PC-3 (cell line): ENCODE measurements at regions not wholly inside any gene's neighbourhood (a gene's known extent, or its start where the extent isn't known, plus 50 kb on each side); places are given as distances from the start of the nearest gene placed in this dataset.
A peak's percentile ranks its signal among the peaks of the same experiment; 100 is the strongest.

Experiments used
- ATAC-seq: fragments of 200-7000 bp; cut with Tn5 transposase; 2 replicates; pipeline ENCODE4 v1.9.1; 2020; ENCODE audit warnings: mild to moderate bottlenecking, moderate library complexity
- BruUV-seq: library from RNA; stranded (reverse); fragments of 400-500 nt; replicated peaks from 2 replicates; lab custom pipeline; 2021; lab: Mats Ljungman, UMichigan
- CTCF ChIA-PET: fragments of 300-600 bp; sonication (Branson Sonifier 250); formaldehyde crosslinking; loops from one replicate; lab custom pipeline; 2022; ENCODE audit warnings: antibody characterized with exemption; lab: Charles Lee
- POLR2A ChIA-PET: fragments of 300-600 bp; sonication (Branson Sonifier 250); formaldehyde crosslinking; loops from one replicate; lab custom pipeline; 2022; ENCODE audit warnings: antibody characterized with exemption; ENCODE audit not compliant: unreplicated experiment; lab: Charles Lee
- DNase-seq: peaks from one replicate; pipeline ENCODE4 v3.0.0-alpha.2; 2015
- H2AFZ ChIP-seq: fragments of 300-600 bp; sonication (generic); 2 replicates; pipeline ENCODE4 v1.6.0; 2016; ENCODE audit warnings: antibody characterized with exemption, low read length
- H3F3A ChIP-seq: fragments of 300-600 bp; sonication (generic); one replicate; pipeline ENCODE4 v1.6.0; 2017; ENCODE audit warnings: antibody characterized with exemption, low read length, control low read depth, mild to moderate bottlenecking; ENCODE audit not compliant: unreplicated experiment
- H3K27ac ChIP-seq: fragments of 300-600 bp; sonication (generic); 2 replicates; pipeline ENCODE4 v1.5.1; 2016; ENCODE audit warnings: mild to moderate bottlenecking, low read length
- H3K27me3 ChIP-seq: fragments of 300-600 bp; sonication (generic); 2 replicates; pipeline ENCODE4 v1.6.1; 2016; ENCODE audit warnings: low read length, mixed read lengths
- H3K36me3 ChIP-seq: fragments of 300-600 bp; sonication (generic); 2 replicates; pipeline ENCODE4 v1.6.1; 2016; ENCODE audit warnings: low read depth, mixed run types, low read length, mixed read lengths
- H3K4me1 ChIP-seq: fragments of 300-600 bp; sonication (generic); 2 replicates; pipeline ENCODE4 v1.5.1; 2016; ENCODE audit warnings: low read length; ENCODE audit not compliant: insufficient read depth
- H3K4me2 ChIP-seq: fragments of 300-600 bp; sonication (generic); 2 replicates; pipeline ENCODE4 v1.6.0; 2016; ENCODE audit warnings: low read length
- H3K4me3 ChIP-seq: fragments of 300-600 bp; sonication (generic); 2 replicates; pipeline ENCODE4 v1.5.1; 2016; ENCODE audit warnings: mild to moderate bottlenecking, low read length, mixed read lengths
- H3K79me2 ChIP-seq: fragments of 300-600 bp; sonication (generic); 2 replicates; pipeline ENCODE4 v1.6.1; 2017; ENCODE audit warnings: low read length, mixed read lengths
- H3K9ac ChIP-seq: fragments of 300-600 bp; sonication (generic); 2 replicates; pipeline ENCODE4 v1.6.0; 2016; ENCODE audit warnings: mild to moderate bottlenecking, low read length
- H3K9me2 ChIP-seq: fragments of 300-600 bp; sonication (generic); replicated peaks from 2 replicates; pipeline ENCODE4 v1.6.1; 2016; ENCODE audit warnings: mixed run types, low read length, mixed read lengths
- H3K9me3 ChIP-seq: fragments of 300-600 bp; sonication (generic); 2 replicates; pipeline ENCODE4 v1.6.1; 2016; ENCODE audit warnings: low read length, mixed read lengths
- H4K20me1 ChIP-seq: fragments of 300-600 bp; sonication (generic); 2 replicates; pipeline ENCODE4 v1.6.1; 2016; ENCODE audit warnings: low read length, mixed read lengths
- EZH2 ChIP-seq: fragments of 300-600 bp; sonication (generic); IDR thresholded peaks from one replicate; pipeline ENCODE4 v1.6.1; 2017; ENCODE audit warnings: antibody characterized with exemption, mild to moderate bottlenecking, low read length; ENCODE audit not compliant: unreplicated experiment
- EZH2phosphoT487 ChIP-seq: fragments of 300-600 bp; sonication (generic); IDR thresholded peaks from 2 replicates; pipeline ENCODE4 v1.6.1; 2018; ENCODE audit warnings: mild to moderate bottlenecking, antibody characterized with exemption, low read length, borderline replicate concordance
- intact Hi-C: fragments of 100-400 bp; cut with micrococcal nuclease; formaldehyde crosslinking; loops from 2 replicates; pipeline ENCODE4 v1.9.0; 2023
- TF ChIP-seq, protein P1 (sequence below): fragments of 300-600 bp; sonication (generic); conservative IDR thresholded peaks from 2 replicates; pipeline ENCODE4 v1.5.1; 2017; ENCODE audit warnings: antibody characterized with exemption, low read depth, mild to moderate bottlenecking, low read length

DNA sequence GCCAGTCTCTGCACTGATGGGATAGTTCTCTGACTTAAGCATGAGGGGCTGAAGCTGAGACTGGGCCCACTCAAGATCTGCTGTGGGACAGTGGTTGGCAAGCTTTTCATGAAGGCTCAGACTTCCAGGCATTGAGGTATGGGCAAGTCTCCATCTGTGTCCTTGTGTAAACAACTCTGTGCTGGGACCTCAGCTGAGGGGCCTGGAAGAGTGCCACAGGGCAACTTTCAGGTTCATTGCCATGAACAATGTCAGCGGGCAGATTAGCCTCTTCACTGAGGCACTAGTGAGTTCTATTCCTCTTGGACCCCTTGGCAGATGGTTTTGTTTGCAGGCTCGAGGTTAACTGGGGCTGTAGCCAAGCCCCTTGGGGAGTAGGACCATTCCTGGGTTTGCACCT lies 127.1 kb downstream of the MRPS30 start:
- no peaks in the 10 kb centered on the region for H4K20me1 ChIP-seq
- H3K4me3 ChIP-seq: no peak overlapping the region
- DNase-seq (no peak), ATAC-seq (no peak)
- no peaks in the 10 kb centered on the region for H3K36me3 ChIP-seq
- H3F3A ChIP-seq: no peaks in the 10 kb centered on the region
- no peaks in the 10 kb centered on the region for H3K27me3 ChIP-seq
- H3K4me1 ChIP-seq: peaks cover 17% of the 10 kb centered on the region
- no peaks in the 10 kb centered on the region for H3K79me2 ChIP-seq
- intact Hi-C loops: no loop called here
- no TSS peak for BruUV-seq
- TF ChIP-seq, protein P1, sequence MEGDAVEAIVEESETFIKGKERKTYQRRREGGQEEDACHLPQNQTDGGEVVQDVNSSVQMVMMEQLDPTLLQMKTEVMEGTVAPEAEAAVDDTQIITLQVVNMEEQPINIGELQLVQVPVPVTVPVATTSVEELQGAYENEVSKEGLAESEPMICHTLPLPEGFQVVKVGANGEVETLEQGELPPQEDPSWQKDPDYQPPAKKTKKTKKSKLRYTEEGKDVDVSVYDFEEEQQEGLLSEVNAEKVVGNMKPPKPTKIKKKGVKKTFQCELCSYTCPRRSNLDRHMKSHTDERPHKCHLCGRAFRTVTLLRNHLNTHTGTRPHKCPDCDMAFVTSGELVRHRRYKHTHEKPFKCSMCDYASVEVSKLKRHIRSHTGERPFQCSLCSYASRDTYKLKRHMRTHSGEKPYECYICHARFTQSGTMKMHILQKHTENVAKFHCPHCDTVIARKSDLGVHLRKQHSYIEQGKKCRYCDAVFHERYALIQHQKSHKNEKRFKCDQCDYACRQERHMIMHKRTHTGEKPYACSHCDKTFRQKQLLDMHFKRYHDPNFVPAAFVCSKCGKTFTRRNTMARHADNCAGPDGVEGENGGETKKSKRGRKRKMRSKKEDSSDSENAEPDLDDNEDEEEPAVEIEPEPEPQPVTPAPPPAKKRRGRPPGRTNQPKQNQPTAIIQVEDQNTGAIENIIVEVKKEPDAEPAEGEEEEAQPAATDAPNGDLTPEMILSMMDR: no peak
- TF ChIP-seq EZH2phosphoT487: no peak
- TF ChIP-seq EZH2: no peak
- H2AFZ ChIP-seq: no peak overlapping the region
- no peak overlapping the region for H3K27ac ChIP-seq
- no peak overlapping the region for H3K4me2 ChIP-seq
- H3K9me3 ChIP-seq: no peaks in the 10 kb centered on the region
- H3K9me2 ChIP-seq: no peaks in the 10 kb centered on the region
- ChIA-PET CTCF (no interaction called here), POLR2A (no interaction called here)
- no peak overlapping the region for H3K9ac ChIP-seq

DNA sequence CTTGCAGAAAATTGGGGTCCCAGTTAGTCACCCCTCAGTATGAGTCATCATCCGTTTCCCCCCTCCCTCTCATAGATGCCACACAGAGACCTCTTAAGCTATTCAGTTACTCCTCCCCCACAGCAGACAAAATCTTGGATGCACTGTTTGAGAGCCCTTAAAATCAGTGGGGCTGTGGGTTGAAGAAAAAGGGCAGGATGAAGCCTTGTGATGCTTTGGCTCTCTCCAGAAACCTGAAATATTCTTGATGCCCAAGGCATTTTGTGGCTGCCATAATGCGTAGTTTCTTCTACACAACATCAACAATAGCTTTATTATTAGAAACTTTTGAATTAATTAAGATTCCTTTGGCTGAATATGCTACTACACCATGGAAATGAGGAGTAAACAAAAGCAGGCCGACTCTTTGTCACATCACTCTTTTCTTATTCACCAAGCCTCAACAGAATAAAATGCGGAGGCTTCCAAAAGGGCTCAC lies 133.8 kb downstream of the MRPS30 start:
- TF ChIP-seq EZH2phosphoT487 (no peak), EZH2 (no peak)
- TF ChIP-seq, protein P1: no peak
- Histone ChIP-seq H4K20me1 (no peaks in the 10 kb centered on the region), H3F3A (no peaks in the 10 kb centered on the region), H3K9me3 (no peaks in the 10 kb centered on the region), H3K4me1 (peaks cover 15% of the 10 kb centered on the region), H3K79me2 (no peaks in the 10 kb centered on the region), H3K4me2 (no peak overlapping the region), H2AFZ (peak overlapping the region; percentile 2; the same call in 1 of the 2 replicates), H3K4me3 (no peak overlapping the region), H3K27me3 (no peaks in the 10 kb centered on the region), H3K9ac (no peak overlapping the region), H3K9me2 (no peaks in the 10 kb centered on the region), H3K36me3 (no peaks in the 10 kb centered on the region), H3K27ac (no peak overlapping the region)
- ChIA-PET POLR2A (no interaction called here), CTCF (no interaction called here)
- no peak for DNase-seq
- no peak for ATAC-seq
- no TSS peak for BruUV-seq
- intact Hi-C loops: no loop called here

DNA sequence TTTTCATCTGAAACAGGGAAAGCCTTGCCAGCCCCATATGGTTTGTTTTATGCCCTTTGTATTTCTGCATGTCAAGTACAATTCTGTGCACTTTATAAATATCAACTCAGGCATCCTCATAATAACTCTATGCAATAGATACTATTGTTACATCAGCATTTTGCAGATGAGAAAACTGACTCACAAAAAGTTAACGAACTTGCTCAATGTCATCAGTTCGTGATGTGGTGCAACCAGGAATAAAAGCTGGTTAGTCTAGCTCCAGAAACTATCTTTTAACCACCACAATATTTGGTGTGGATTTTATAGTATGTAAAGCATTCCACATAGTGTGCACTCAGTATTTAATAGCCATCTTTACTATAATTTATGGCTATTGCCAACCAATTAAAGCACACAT lies 134.9 kb downstream of the MRPS30 start:
- H3K79me2 ChIP-seq: no peaks in the 10 kb centered on the region
- H3K27ac ChIP-seq: no peak overlapping the region
- intact Hi-C loops: loop anchor here (2.0 kb wide), 1 partner anchor 81 kb away; no protein-coding TSS in a partner anchor
- CTCF ChIA-PET: no interaction called here
- TF ChIP-seq EZH2phosphoT487 (no peak), EZH2 (no peak)
- TF ChIP-seq, protein P1: no peak
- no peak for DNase-seq
- BruUV-seq: no TSS peak
- no peak overlapping the region for H3K4me3 ChIP-seq
- no peaks in the 10 kb centered on the region for H4K20me1 ChIP-seq
- no peak overlapping the region for H3K9ac ChIP-seq
- no peak overlapping the region for H3K4me2 ChIP-seq
- ATAC-seq: no peak
- POLR2A ChIA-PET: no interaction called here
- H3K9me2 ChIP-seq: no peaks in the 10 kb centered on the region
- H3K27me3 ChIP-seq: no peaks in the 10 kb centered on the region
- no peaks in the 10 kb centered on the region for H3K36me3 ChIP-seq
- no peaks in the 10 kb centered on the region for H3F3A ChIP-seq
- H3K9me3 ChIP-seq: no peaks in the 10 kb centered on the region
- H3K4me1 ChIP-seq: peaks cover 15% of the 10 kb centered on the region
- no peak overlapping the region for H2AFZ ChIP-seq
